NCI-H510A treated with DMSO at 0.1 percent for 48 hours (cell line): ENCODE measurements at regions not wholly inside any gene's neighbourhood (a gene's known extent, or its start where the extent isn't known, plus 50 kb on each side); places are given as distances from the start of the nearest gene placed in this dataset.
"Not testable (repeated sequence)": the region's sequence is repeated elsewhere in the genome, so short reads cannot be mapped to it uniquely, and the experiment has no call there.

Experiments used
- DNase-seq: peaks from one replicate; lab custom pipeline; 2025; lab: John Stamatoyannopoulos, UW

DNA sequence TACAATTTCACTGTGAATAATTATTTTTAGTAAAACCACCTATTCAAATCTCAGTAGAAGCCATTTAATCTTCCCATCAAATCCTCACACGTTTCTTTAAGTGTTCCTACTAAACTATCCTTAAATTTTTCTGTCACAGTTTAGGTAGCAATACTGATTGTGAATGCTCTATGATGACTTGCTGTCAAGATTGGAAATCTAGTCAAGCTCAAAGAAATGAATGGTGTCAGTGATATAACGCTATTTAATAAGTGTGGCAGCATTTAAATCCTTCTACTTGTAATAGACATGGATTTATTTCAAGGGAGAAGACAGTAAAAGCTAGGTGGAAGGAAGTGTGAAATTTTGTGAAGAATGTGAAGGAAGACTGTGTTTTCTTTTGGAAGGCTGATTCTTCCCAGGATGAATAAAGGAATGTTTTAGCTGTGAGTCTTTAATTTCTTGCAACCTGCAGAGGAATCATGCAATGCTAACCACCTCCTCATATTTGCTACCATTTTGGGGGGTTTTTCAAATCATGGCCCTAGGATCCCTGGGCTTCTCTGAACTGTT is 936.7 kb upstream of the NEGR1 start:
- no peak for DNase-seq

DNA sequence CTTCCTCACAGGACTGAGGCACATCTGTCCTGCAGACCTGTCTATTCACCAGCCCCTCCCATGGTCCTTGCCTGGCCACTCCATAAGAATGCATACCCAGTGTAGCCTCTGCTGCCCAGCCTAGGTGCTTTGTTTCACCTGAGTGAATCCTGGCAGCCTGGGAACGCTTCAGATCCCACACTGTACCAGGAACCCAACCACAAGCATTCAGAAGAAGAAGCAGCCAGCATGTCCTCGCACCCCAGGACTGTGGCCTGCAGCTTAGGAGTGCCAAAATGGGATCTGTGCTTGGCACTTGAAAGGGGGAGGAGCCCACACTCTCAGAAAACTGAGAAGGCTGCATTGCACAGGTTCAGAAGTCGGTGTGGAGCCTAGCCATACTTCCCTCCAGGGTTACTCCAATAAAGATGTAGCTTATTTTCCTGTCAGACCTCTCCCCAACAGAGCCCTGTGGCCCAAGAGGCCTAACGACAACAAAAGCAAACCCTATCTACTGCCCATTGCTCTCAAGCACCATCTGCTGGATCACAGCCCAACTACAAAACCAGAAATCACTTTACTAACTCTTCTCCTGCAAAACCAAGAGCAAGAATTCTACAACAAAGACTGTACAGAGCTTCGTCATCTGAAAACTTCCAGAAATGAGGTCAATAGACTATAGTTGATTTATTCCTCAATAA is 923.1 kb upstream of the NEGR1 start:
- no peak for DNase-seq

DNA sequence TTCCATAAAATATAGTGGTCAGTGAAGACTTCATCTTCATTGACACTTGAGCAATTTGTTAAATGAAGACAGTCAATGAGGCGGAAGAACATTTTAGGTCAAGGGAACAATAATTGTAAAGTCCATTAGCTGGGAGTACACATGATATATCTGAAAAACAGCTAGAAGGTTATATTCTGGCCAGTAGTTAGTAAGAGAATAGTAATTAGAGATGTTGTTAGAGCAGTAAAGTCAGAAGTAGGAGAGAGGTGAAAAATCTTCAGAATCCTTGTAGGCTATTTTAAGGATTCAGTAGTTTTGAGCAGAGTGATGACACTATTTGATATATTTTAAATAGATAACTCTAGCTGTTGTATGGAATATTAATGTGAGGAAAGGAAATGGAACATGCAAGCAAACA is 915.6 kb upstream of the NEGR1 start:
- DNase-seq = no peak

DNA sequence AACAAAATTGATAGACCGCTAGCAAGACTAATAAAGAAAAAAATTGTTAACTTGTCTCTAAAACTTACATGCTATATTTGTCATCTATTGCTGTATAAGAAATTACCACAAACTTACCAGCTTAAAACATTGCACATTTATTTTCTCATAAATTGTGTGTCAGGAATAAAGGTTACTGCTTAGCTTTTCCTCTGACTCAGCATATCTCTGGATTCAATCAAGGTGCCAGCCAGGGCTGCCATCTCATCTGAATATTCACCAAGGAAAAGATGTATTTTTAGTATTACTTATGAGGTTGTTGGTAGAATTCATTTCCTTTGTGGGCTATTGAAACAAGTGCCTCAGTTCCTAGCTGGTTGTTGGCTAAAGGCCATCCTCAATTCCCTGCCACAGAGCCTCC is 912.6 kb upstream of the NEGR1 start:
- DNase-seq = no peak

DNA sequence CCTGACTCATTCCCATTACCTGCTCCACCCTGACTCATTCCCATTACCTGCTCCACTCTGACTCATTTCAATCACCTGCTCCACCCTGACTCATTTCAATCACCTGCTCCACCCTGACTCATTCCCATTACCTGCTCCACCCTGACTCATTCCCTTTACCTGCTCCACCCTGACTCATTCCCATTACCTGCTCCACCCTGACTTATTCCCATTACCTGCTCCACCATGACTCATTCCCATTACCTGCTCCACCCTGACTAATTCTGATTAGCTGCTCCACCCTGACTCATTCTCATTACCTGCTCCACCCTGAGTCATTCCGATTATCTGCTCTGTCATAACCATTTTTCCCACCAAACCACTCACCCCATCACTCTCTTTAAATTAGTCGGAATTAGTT is 901.2 kb upstream of the NEGR1 start:
- DNase-seq = not testable (repeated sequence)

DNA sequence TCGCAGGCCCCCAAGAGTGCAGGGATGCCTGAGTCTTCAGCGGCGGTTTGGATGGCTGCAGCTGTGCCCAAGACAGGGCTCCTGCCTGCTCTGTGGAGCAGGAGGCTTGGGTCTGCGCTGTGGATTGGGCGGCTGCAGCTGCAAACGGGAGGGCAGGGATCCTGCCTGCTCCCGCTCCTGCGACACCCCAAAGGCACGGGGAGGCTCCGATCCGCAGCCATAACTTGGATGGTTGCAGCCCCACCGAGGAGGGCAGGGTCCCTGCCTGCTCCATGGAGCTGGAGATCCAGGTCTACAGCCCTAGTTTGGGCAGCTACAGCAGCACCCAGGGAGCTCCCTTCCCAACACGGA is 898.8 kb upstream of the NEGR1 start:
- DNase-seq = no peak

DNA sequence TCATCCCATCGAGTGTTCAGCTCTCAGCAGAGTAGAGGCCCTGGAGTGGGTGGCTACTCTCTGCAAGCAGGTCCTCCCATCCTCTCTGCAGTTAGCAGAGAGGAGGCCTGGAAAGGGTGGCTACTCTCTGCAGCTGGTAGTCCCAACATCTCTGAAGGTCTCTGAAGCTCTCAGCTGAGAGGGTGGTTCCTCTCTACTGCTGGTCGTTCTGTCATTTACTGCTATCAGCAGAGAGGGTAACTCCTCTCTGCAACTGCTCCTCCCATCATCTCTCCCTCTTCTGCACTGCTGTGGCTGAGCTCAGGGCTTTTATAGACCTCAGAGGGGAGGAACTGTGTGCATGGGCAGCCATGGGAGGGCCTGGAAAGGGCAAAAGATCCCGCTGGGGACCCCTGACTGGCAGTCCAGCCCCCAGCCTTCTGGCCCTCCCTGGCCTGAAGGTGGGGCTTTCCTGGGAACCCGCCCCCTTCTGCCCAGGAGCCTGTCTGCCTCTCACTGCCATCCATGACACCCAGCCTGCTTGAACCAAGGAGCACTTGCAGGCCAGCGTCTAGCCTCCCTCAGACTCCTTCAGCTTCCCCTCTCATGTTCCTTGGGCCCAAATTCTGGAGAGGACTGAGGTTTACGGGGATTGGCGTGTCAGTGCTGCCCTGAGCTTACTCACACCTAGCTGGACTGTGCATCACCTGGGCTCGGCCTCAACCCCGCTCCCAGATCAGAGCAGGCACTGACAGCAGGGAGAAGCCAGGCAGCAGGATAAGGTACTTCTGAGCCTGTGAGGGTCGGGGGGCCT is 898.3 kb upstream of the NEGR1 start:
- DNase-seq = no peak

DNA sequence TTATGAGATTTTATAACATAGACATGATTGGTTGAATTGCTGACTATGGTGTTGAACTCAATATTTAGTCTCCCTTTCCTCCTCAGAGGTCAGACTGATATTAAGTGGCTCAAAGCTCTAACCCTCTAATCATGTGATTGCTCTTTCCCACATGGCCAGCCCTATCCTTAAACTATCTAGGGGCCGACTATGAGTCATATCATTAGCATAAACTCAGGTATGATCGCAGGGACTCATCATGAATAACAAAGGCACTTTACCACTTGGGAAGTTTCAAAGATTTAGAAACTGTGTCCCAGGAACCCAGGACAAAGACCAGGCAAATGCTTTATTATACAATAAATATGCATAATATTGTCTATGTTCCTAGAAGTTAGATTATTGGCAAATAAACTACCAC is 894.6 kb upstream of the NEGR1 start:
- DNase-seq = no peak

DNA sequence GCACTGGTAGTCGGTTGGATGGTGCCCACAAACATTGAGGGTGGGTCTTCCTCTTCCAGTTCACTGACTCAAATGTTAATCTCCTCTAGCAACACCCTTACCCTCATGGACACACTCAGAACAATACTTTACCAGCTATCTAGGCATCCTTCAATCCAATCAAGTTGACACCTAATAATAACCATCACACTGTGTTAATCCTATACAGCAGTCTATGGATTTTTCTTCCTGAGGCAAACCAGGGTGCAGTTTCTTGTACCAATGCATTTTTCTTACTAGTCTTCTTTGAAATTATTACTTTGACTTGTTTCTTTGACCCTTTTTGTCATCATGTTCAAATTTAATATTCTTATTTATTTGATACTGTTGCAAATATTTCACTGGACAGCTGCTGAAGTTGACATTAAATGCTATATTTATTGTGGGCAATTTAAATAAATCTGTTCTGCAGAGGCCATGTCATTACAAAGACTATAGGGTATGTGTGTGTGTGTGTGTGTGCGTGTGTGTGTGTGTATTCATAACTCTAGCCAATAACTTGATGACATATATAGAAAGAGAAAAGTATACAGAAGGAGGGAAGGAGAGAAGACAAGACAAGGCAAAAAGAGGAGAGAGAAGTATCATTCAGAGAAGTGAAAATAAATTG is 884.8 kb upstream of the NEGR1 start:
- no peak for DNase-seq

DNA sequence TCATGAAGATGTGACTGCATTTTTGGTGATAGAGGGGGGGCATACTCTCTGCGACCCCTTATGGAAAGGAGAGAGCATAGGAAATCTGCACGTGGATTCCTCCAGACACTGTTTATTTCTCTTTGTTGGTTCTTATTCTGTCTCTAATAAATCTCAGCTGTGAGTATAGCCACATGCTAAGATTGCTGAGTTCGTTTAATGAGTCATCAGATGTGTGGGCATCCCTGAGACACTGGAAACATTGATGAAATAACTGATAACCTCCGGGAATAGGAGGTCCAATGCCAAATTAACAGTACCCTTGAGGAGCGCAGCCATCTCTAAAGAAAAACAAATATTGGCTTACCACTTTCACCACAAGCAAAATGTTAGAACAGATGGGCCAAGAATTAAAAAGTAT is 880.2 kb upstream of the NEGR1 start:
- DNase-seq = no peak

DNA sequence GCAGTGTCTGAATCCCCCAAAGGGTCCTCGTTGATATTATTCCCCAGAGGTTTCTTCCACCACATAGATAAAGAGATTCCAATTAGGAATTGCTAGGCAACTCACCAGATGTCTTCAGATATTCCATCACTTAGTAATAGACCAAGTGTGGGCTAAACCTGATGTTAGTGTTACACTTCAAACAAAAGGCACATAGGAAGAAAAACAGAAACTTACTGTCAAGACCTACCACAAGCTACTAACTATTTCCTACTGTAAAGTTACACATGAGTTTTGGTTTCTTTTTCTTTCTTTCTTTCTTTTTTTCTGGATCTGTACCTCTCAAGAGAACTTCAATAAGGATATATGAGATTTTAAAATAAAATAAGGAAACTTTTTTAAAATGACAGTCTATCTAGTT is 879.1 kb upstream of the NEGR1 start:
- DNase-seq = no peak

DNA sequence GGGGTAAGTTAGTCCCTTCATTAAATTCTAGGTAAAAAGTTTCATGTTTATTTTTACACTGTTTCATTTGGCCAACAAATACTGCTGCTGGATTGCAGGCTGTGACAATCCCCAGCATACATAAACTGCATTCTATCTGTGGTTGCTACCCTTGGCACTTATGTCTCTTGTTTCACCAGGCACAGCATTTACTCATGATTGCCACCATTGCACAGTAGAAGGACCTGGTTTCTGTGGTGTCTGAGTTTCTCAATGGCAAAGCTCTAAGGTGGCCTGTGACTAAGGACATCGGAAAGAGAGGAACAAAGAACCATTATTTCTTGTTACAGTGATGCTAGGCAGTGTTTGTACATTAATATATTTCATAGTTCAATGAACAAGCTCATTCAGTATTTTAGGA is 878.4 kb upstream of the NEGR1 start:
- no peak for DNase-seq

DNA sequence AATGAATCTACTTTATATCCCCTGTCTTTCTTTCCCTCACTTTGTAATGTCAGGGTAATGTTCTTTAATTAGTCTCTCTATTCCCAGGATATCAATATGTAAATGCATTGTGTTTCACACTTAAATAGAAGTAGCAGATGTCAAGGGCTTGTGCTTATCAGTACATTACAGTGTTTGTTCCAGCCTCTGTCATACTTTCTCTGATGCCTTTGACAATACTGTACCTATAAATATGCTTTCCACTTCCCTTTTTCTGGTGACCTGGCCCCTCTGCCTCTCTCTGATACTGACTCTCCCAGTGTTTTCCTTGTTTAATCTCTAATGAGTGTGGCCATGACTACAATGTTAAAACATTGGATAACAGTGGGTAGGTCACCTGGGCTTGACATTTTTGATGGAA is 862.0 kb upstream of the NEGR1 start:
- DNase-seq = no peak

DNA sequence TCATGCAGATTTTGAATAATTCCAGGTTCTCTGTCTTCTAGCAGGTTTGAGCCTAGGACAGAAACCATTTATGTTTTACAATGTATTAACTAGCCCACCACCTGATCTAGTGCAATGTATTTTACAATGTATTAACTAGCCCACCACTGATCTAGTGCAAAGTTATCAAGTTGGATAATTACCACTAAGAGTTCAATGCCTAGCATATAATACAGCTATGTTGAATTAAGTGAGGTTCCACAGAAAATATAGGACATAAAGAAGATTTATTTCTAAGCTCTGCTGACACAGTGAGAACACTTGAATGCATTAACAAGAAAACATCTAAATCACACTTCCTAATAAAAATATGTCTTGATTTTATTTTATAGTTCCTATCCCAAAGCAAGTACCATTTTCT is 854.6 kb upstream of the NEGR1 start:
- no peak for DNase-seq

DNA sequence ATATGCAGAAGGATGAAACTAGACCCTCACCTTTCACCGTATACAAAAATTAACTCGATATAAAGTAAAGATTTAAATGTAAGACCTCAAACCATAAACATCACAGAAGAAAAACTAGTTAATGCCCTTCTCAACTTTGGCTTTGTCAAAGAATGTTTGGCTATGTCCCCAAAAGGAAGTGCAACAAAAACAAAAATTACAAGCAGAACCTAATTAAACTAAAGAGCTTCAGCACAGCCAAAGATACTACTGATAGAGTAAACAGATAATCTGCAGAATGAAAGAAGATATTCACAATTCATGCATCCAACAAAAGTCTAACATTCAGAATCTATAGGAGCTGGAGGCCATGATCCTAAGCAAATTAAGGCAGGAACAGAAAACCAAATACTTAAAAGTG is 824.6 kb upstream of the NEGR1 start:
- no peak for DNase-seq

DNA sequence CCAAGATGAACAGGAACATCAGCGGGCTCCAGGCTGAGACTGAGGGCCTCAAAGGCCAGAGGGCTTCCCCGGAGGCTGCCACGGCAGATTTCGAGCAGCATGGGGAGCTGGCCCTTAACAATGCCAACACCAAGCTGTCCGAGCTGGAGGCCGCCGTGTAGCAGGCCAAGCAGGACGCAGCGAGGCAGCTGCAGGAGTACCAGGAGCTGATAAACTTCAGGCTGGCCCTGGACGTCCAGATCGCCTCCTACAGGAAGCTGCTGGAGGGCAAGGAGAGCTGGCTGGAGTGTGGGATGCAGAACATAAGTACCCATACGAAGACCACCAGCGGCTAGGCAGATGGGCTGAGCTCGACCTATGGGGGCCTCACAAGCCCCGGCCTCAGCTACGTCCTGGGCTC is 823.4 kb upstream of the NEGR1 start:
- no peak for DNase-seq

DNA sequence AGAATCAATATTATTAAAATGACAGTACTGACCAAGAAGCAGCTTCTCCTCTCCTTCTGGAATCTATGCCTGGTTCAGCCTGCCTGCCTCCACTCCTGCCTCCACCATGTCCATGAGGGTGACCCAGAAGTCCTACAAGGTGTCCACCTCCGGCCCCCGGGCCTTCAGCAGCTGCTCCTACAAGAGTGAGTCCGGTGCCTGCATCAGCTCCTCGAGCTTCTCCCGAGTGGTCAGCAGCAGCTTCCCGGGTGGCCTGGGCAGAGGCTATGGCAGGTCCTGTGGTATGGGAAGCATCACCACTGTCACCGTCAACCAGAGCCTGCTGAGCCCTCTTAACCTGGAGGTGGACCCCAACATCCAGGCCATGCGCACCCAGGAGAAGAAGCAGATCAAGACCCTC is 822.4 kb upstream of the NEGR1 start:
- no peak for DNase-seq

DNA sequence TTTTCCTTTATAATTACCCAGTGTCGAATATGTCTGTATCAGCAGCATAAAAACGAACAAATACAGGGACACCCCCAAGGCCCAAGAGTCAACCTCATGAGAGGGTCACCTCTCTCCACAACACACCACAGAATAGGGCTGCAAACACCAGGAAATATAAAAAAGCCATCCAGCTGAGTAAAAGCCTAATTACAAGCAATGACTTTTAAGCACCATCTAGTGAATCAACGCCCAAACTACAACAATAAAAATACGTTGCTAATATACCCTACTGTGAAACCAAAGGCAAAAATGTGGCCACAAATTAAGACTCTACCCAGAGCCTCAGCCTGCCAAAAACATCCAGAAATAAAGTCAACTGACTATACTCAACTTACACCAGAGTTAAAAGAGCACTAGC is 817.9 kb upstream of the NEGR1 start:
- DNase-seq = no peak

DNA sequence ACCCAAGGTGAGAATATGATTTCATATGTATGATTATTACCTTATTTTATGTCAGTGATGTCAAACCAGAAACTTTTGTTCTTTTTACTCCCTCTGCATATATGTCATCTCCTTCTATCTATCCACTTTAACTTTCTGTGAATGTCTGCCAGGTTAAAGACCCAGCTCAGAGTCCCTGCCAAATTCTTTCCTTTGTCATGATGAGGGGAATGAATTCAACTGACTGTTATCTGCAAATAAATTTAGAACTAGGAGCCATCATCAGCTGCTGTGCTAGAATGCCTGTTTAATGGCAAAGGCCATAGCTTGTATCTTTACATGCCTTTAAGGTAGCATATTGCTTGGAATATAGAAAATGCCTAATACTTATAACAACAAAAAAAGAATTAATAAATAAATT is 815.6 kb upstream of the NEGR1 start:
- DNase-seq = no peak

DNA sequence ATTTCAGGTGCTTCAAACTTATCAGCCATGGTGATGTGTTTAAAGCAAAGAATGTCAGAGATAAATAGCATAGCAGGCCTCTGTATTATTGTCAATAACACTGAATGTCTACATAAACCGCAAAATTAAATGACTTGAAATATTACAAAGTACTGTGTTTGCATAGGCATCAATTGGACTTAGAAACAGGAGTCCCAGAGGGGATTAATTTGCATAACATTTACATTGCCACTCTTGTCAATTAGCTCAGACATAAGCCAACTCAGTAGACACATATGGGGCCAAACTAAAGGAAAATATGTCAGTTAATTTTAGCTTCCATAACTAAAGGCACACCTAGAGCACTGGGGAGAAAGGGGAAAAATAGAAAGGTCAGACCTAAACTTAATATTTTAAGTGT is 814.5 kb upstream of the NEGR1 start:
- no peak for DNase-seq

DNA sequence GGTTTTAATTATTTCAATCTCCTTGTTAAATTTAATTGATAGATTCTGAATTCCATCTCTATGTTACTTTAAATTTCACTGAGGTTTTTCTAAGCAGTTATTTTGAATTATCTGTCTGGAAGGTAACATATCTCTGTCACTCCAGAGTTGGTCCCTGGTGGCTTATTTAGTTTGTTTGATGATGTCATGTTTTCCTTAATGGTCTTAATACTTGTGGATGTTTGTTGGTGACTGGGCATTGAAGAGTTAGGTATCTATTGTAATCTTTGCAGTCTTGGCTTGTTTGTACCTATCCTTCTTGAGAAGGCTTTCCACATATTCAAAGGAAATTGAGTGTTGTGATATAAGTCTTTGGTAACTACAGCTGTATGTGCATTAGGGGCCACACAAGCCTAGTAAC is 810.0 kb upstream of the NEGR1 start:
- no peak for DNase-seq

DNA sequence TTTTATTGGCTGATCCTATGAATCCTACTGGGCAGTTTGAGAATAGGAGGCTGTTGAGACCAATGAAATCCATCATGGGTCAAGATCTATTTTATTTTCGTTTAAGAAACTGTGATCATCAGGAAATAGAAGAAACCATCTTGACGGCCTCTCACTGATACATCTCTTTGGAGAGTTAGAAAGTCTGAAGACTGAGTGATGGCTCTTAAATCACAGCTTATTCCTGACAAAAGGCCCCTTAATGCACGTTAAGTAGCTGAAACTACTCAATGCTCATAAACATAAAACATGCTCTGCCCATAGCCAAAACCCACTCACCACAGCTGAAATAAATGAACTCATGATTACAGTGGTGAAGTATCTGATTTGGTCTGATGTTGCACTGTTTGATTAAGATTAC is 784.5 kb upstream of the NEGR1 start:
- DNase-seq = no peak

DNA sequence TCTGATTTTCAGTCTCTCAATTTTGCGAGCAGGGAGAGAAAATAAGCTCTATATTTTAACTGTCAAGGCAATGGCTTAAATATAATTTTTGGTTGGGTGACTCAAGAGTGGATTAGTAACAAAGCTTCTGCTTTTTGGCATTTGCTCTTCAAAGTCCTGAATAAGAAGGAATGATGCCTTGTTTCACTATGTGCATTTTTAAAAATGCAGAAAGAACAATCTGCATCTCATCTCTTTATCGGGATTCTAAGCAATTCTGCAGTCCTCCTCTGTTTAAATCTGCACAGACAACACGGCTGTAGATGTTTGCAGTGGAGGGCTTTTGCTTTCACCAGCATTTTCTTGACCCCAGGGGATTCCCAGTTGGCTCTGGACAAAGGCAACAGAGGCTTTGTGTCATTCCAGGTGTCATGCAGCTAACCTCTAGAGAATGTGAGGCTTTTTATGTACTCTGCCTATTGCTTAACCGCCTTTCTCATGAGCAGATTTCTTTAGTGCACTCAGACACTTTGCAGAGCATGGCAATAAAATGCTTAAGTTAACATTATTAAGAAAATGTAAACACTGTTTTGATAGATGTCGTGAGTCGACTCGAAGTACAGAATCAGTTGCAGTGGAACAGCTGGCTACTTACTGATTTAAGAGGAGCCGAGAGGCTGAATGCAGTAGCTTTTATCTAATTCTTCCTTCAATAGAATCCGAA is 783.2 kb upstream of the NEGR1 start:
- peak; percentile 94 for DNase-seq
